HCT116 (cell line): ENCODE measurements at regions not wholly inside any gene's neighbourhood (a gene's known extent, or its start where the extent isn't known, plus 50 kb on each side); places are given as distances from the start of the nearest gene placed in this dataset.

Experiments
- ATAC-seq: fragments of 200-7000 bp; cut with Tn5 transposase; 2 replicates; pipeline ENCODE4 v1.9.1; 2020; ENCODE audit warnings: mild to moderate bottlenecking, moderate library complexity
- BruUV-seq: library from RNA; stranded (reverse); fragments of 400-500 nt; replicated peaks from 2 replicates; lab custom pipeline; 2021; lab: Mats Ljungman, UMichigan
- CTCF ChIA-PET: fragments of 300-600 bp; sonication (Branson Sonifier 250); formaldehyde crosslinking; loops from one replicate; lab custom pipeline; 2021; ENCODE audit warnings: antibody characterized with exemption; lab: Charles Lee
- POLR2A ChIA-PET: fragments of 300-600, 350-600 bp; sonication (Branson Sonifier 250); formaldehyde crosslinking; loops from one replicate; lab custom pipeline; 2021; ENCODE audit warnings: antibody characterized with exemption; lab: Charles Lee
- RAD21 ChIA-PET, 2 experiments: fragments of 300-600 bp; sonication (Branson Sonifier 250); formaldehyde crosslinking; loops; one replicate each; lab custom pipeline; 2023; ENCODE audit warnings: low total read pairs in 2 of 2; ENCODE audit not compliant: uncharacterized antibody in 2 of 2, unreplicated experiment in 2 of 2, low non-redundant PET in 1 of 2; lab: Charles Lee
- DNase-seq: peaks from one replicate; pipeline ENCODE4 v3.0.0-alpha.2; 2010; ENCODE audit warnings: low read depth, low spot score
- H2AFZ ChIP-seq: fragments of 200-600 bp; shearing (Covaris generic), sonication (generic); 2 replicates; pipeline ENCODE4 v1.6.1; 2017; ENCODE audit warnings: low read depth, mixed run types, mixed read lengths, antibody characterized with exemption, low read length; ENCODE audit not compliant: poor library complexity, severe bottlenecking
- H3K27ac ChIP-seq: 2 replicates; pipeline ENCODE4 v1.5.1; 2012; ENCODE audit warnings: low read depth, low read length
- H3K27me3 ChIP-seq: fragments of 200-600 bp; sonication (generic); 2 replicates; pipeline ENCODE4 v1.6.1; 2016; ENCODE audit warnings: mixed run types, low read length, mixed read lengths; ENCODE audit not compliant: insufficient read depth
- H3K36me3 ChIP-seq, 2 experiments: fragments of 200-500 bp in 1 of 2; fragments of 200-600 bp in 1 of 2; sonication (Bioruptor generic) in 1 of 2; sonication (generic) in 1 of 2; 2 replicates each; pipeline versions ENCODE4 v1.5.1 to v1.6.1; 2014 to 2016; ENCODE audit warnings: low read length in 2 of 2, inconsistent platforms in 1 of 2, mixed read lengths in 1 of 2, mixed run types in 1 of 2; ENCODE audit not compliant: insufficient read depth in 2 of 2, control insufficient read depth in 1 of 2
- H3K4me1 ChIP-seq, 2 experiments: fragments of 200-600 bp in 1 of 2; sonication (generic) in 1 of 2; 2 replicates each; pipeline versions ENCODE4 v1.5.1 to v1.6.1; 2012 to 2017; ENCODE audit warnings: low read length in 2 of 2, inconsistent platforms in 1 of 2, mild to moderate bottlenecking in 1 of 2, mixed read lengths in 1 of 2, mixed run types in 1 of 2, moderate library complexity in 1 of 2; ENCODE audit not compliant: insufficient read depth in 2 of 2, control insufficient read depth in 1 of 2
- H3K4me2 ChIP-seq: fragments of 200-600 bp; sonication (generic); 2 replicates; pipeline ENCODE4 v1.6.1; 2017; ENCODE audit warnings: mixed run types, low read length, mixed read lengths
- H3K4me3 ChIP-seq, 2 experiments: fragments of 200-600 bp in 1 of 2; sonication (generic) in 1 of 2; replicated peaks in 1 of 2; 2 replicates each; pipeline ENCODE4 v1.5.1; 2011 to 2016; ENCODE audit warnings: low read length in 2 of 2, control low read depth in 1 of 2, low read depth in 1 of 2, mild to moderate bottlenecking in 1 of 2, mixed read lengths in 1 of 2, mixed run types in 1 of 2
- H3K79me2 ChIP-seq: fragments of 200-600 bp; sonication (generic); 2 replicates; pipeline ENCODE4 v1.6.1; 2017; ENCODE audit warnings: mild to moderate bottlenecking, mixed run types, low read length, moderate library complexity, mixed read lengths; ENCODE audit not compliant: insufficient read depth
- H3K9ac ChIP-seq: fragments of 200-600 bp; sonication (generic); 2 replicates; pipeline ENCODE4 v1.6.1; 2016; ENCODE audit warnings: low read length, mixed read lengths
- H3K9me2 ChIP-seq: fragments of 200-600 bp; sonication (generic), shearing (Covaris generic); 2 replicates; pipeline ENCODE4 v1.6.1; 2017; ENCODE audit warnings: mixed run types, mild to moderate bottlenecking, moderate library complexity; ENCODE audit not compliant: insufficient read depth
- H3K9me3 ChIP-seq, 2 experiments: fragments of 200-500 bp in 1 of 2; fragments of 200-600 bp in 1 of 2; sonication (Bioruptor generic) in 1 of 2; sonication (generic) in 1 of 2; 2 replicates each; pipeline ENCODE4 v1.6.1; 2014 to 2017; ENCODE audit warnings: low read length in 2 of 2, mixed read lengths in 2 of 2, inconsistent platforms in 1 of 2, low read depth in 1 of 2, mild to moderate bottlenecking in 1 of 2, mixed run types in 1 of 2, moderate library complexity in 1 of 2; ENCODE audit not compliant: control insufficient read depth in 1 of 2, insufficient read depth in 1 of 2
- H4K20me1 ChIP-seq: fragments of 200-600 bp; sonication (generic), shearing (Covaris generic); 2 replicates; pipeline ENCODE4 v1.6.1; 2017; ENCODE audit warnings: mixed run types, mild to moderate bottlenecking, moderate library complexity; ENCODE audit not compliant: insufficient read depth
- CBX3 ChIP-seq: IDR thresholded peaks from 2 replicates; pipeline ENCODE4 v1.6.1; 2012; ENCODE audit warnings: low read depth
- EGR1 ChIP-seq: IDR thresholded peaks from 2 replicates; pipeline ENCODE4 v1.6.1; 2012; ENCODE audit warnings: low read depth
- EZH2 ChIP-seq: fragments of 200-600 bp; sonication (generic); IDR thresholded peaks from 2 replicates; pipeline ENCODE4 v1.6.1; 2017; ENCODE audit warnings: antibody characterized with exemption, mixed run types
- EZH2phosphoT487 ChIP-seq: fragments of 200-600 bp; IDR thresholded peaks from 2 replicates; pipeline ENCODE4 v1.6.1; 2018; ENCODE audit warnings: antibody characterized with exemption, borderline replicate concordance
- FOSL1 ChIP-seq: IDR thresholded peaks from 2 replicates; pipeline ENCODE4 v1.6.1; 2012; ENCODE audit warnings: low read depth
- JUND ChIP-seq: IDR thresholded peaks from 2 replicates; pipeline ENCODE4 v1.6.1; 2012
- POLR2A ChIP-seq: IDR thresholded peaks from 2 replicates; pipeline ENCODE4 v1.7.0; 2011; ENCODE audit warnings: borderline replicate concordance; ENCODE audit not compliant: insufficient read depth, insufficient read length; ENCODE audit errors: extremely low read depth
- POLR2AphosphoS5 ChIP-seq: IDR thresholded peaks from 2 replicates; pipeline ENCODE4 v1.6.1; 2011; ENCODE audit warnings: mild to moderate bottlenecking, low read depth, low read length, moderate library complexity
- SIN3A ChIP-seq: IDR thresholded peaks from 2 replicates; pipeline ENCODE4 v1.6.1; 2012; ENCODE audit warnings: low read depth
- SRF ChIP-seq: IDR thresholded peaks from 2 replicates; pipeline ENCODE4 v1.6.1; 2012; ENCODE audit warnings: low read depth
- TCF7L2 ChIP-seq: IDR thresholded peaks from 2 replicates; pipeline ENCODE4 v1.7.0; 2011; ENCODE audit warnings: borderline replicate concordance, inconsistent platforms; ENCODE audit not compliant: insufficient read depth, insufficient read length; ENCODE audit errors: extremely low read depth
- YY1 ChIP-seq: IDR thresholded peaks from 2 replicates; pipeline ENCODE4 v1.6.1; 2011; ENCODE audit warnings: low read length, low read depth, moderate library complexity, mild to moderate bottlenecking; ENCODE audit not compliant: insufficient replicate concordance; ENCODE audit errors: extremely low read depth
- ZNF274 ChIP-seq: fragments of 200-500 bp; sonication (Bioruptor generic); IDR thresholded peaks from 2 replicates; pipeline ENCODE4 v1.6.1; 2014; ENCODE audit warnings: mild to moderate bottlenecking, low read depth, low read length, inconsistent platforms
- intact Hi-C: fragments of 100-400 bp; cut with micrococcal nuclease; formaldehyde crosslinking; loops from 2 replicates; pipeline ENCODE4 v1.10.0; 2022
- TF ChIP-seq, protein P1 (sequence below), 3 experiments: fragments of 200-600 bp in 1 of 3; sonication (generic) in 1 of 3; IDR thresholded peaks in 2 of 3; conservative IDR thresholded peaks in 1 of 3; 2 replicates each; pipeline ENCODE4 v1.5.1; 2012 to 2017; ENCODE audit warnings: low read depth in 2 of 3, low read length in 2 of 3, antibody characterized with exemption in 1 of 3, borderline replicate concordance in 1 of 3, control low read depth in 1 of 3, mild to moderate bottlenecking in 1 of 3, mixed read lengths in 1 of 3, mixed run types in 1 of 3, moderate library complexity in 1 of 3; ENCODE audit not compliant: insufficient read depth in 1 of 3
- TF ChIP-seq, protein P2 (sequence below): IDR thresholded peaks from 2 replicates; pipeline ENCODE4 v1.6.1; 2012

DNA sequence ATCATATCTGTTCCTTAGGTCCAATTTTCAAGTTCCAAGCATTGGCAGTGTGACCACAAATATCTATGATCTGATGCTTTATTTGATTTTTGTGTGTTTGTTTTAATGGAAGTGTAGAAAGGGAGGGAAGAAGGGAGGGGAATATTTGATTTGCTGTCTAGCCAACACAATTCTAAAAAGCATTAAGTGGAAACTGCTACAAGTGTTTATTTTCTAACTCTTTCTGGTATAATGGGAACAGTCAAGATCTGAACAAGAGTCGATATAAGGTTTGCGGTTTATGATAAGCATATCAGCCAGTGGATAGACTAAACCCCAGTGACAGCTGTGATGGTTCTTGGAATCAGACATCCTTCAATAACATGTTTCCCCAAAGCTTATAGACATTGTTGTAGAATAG, 267.8 kb upstream of the SNX7 start:
- intact Hi-C loops, result no loop called here
- RAD21 ChIA-PET, result no interaction called here
- Histone ChIP-seq H3K9ac (no peak overlapping the region), H4K20me1 (no peaks in the 10 kb centered on the region), H3K27me3 (no peaks in the 10 kb centered on the region), H3K27ac (no peak overlapping the region), H2AFZ (no peak overlapping the region), H3K4me3 (no peak overlapping the region), H3K9me3 (no peaks in the 10 kb centered on the region), H3K36me3 (no peaks in the 10 kb centered on the region), H3K4me2 (no peak overlapping the region), H3K4me1 (no peaks in the 10 kb centered on the region), H3K79me2 (no peaks in the 10 kb centered on the region), H3K9me2 (peaks cover 3% of the 10 kb centered on the region; the same call in 1 of the 2 replicates)
- ATAC-seq (no peak), DNase-seq (no peak)
- TF ChIP-seq TCF7L2 (no peak), SRF (no peak), JUND (no peak), EGR1 (no peak), EZH2 (no peak)
- POLR2A ChIA-PET, result no interaction called here
- no TSS peak for BruUV-seq
- CTCF ChIA-PET, result no interaction called here

DNA sequence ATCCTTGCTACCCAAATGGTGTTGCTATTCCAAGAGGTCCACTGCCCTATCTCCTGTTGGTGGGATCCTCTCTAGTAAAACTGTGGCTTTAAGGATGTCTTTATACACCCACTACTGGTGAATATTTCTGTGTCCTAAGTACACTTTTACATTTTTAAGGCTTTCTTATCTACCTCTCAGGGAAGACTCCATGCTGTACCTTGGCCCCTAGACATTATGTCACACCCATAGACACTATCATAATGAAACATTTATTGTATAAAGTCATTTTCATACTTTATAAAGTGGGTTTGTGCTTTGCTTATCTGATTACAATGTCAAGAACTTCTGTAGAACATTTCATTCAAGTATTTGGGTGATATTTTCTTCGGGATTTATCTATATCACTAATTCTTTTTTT, 270.3 kb upstream of the SNX7 start:
- H3K9ac ChIP-seq, result no peak overlapping the region
- ChIA-PET CTCF (no interaction called here), RAD21 (no interaction called here), POLR2A (no interaction called here)
- BruUV-seq, result no TSS peak
- H2AFZ ChIP-seq, result no peak overlapping the region
- H3K9me2 ChIP-seq, result no peaks in the 10 kb centered on the region
- H3K4me3 ChIP-seq, result no peak overlapping the region
- no peaks in the 10 kb centered on the region for H3K9me3 ChIP-seq
- H3K27me3 ChIP-seq, result no peaks in the 10 kb centered on the region
- no peaks in the 10 kb centered on the region for H3K36me3 ChIP-seq
- no peak for DNase-seq
- H3K79me2 ChIP-seq, result no peaks in the 10 kb centered on the region
- ATAC-seq, result no peak
- intact Hi-C loops, result no loop called here
- H4K20me1 ChIP-seq, result no peaks in the 10 kb centered on the region
- H3K4me2 ChIP-seq, result no peak overlapping the region
- H3K4me1 ChIP-seq, result no peaks in the 10 kb centered on the region
- H3K27ac ChIP-seq, result no peak overlapping the region
- TF ChIP-seq SIN3A, result no peak
- no peak for TF ChIP-seq EZH2
- no peak for TF ChIP-seq JUND
- TF ChIP-seq FOSL1, result no peak
- TF ChIP-seq EZH2phosphoT487, result no peak
- TF ChIP-seq CBX3, result no peak
- TF ChIP-seq ZNF274, result no peak
- no peak for TF ChIP-seq POLR2AphosphoS5
- no peak for TF ChIP-seq POLR2A
- TF ChIP-seq, protein P1, sequence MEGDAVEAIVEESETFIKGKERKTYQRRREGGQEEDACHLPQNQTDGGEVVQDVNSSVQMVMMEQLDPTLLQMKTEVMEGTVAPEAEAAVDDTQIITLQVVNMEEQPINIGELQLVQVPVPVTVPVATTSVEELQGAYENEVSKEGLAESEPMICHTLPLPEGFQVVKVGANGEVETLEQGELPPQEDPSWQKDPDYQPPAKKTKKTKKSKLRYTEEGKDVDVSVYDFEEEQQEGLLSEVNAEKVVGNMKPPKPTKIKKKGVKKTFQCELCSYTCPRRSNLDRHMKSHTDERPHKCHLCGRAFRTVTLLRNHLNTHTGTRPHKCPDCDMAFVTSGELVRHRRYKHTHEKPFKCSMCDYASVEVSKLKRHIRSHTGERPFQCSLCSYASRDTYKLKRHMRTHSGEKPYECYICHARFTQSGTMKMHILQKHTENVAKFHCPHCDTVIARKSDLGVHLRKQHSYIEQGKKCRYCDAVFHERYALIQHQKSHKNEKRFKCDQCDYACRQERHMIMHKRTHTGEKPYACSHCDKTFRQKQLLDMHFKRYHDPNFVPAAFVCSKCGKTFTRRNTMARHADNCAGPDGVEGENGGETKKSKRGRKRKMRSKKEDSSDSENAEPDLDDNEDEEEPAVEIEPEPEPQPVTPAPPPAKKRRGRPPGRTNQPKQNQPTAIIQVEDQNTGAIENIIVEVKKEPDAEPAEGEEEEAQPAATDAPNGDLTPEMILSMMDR (IDR thresholded peaks at IDR 0.05 in 2 of 3, conservative IDR thresholded peaks at IDR 0.05 in 1 of 3; ENCODE audit: borderline replicate concordance in 1 of 3, insufficient read depth in 1 of 3, low read depth in 2 of 3, low read length in 2 of 3), result no peak
- TF ChIP-seq YY1, result no peak
- TF ChIP-seq, protein P2, sequence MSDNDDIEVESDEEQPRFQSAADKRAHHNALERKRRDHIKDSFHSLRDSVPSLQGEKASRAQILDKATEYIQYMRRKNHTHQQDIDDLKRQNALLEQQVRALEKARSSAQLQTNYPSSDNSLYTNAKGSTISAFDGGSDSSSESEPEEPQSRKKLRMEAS, result no peak
